Liver (tissue), 8 donors: ENCODE measurements at regions not wholly inside any gene's neighbourhood (a gene's known extent, or its start where the extent isn't known, plus 50 kb on each side); places are given as distances from the start of the nearest gene placed in this dataset.

Source experiments
- DNase-seq: peaks from one replicate; pipeline ENCODE4 v3.0.0-alpha.2; 2017; ENCODE audit warnings: low spot score
- H3K27ac ChIP-seq, 2 donors: one replicate each; pipeline ENCODE4 v1.7.0; 2013; ENCODE audit warnings: inconsistent platforms in 2 of 2, low read length in 2 of 2, control low read depth in 1 of 2, low read depth in 1 of 2, mild to moderate bottlenecking in 1 of 2
- H3K27me3 ChIP-seq, 4 donors: one replicate each; pipeline versions ENCODE4 v1.6.1 to v1.7.0; 2013; ENCODE audit warnings: low read length in 3 of 4, inconsistent platforms in 1 of 4, mild to moderate bottlenecking in 1 of 4, moderate library complexity in 1 of 4; ENCODE audit not compliant: control insufficient read depth in 4 of 4, insufficient read depth in 4 of 4
- H3K36me3 ChIP-seq, 4 donors: one replicate each; pipeline versions ENCODE4 v1.6.1 to v1.7.0; 2013; ENCODE audit warnings: low read length in 3 of 4, mild to moderate bottlenecking in 3 of 4, low read depth in 1 of 4, moderate library complexity in 1 of 4; ENCODE audit not compliant: control insufficient read depth in 4 of 4, insufficient read depth in 3 of 4
- H3K4me1 ChIP-seq, 4 donors: one replicate each; pipeline versions ENCODE4 v1.6.1 to v1.7.0; 2013; ENCODE audit warnings: low read length in 3 of 4, mild to moderate bottlenecking in 3 of 4, moderate library complexity in 1 of 4; ENCODE audit not compliant: control insufficient read depth in 4 of 4, insufficient read depth in 4 of 4
- H3K4me3 ChIP-seq, 3 donors: one replicate each; pipeline versions ENCODE4 v1.6.1 to v1.7.0; 2013; ENCODE audit warnings: low read length in 3 of 3, control low read depth in 1 of 3, low read depth in 1 of 3, mild to moderate bottlenecking in 1 of 3
- H3K9ac ChIP-seq, 2 donors: one replicate each; pipeline ENCODE4 v1.7.0; 2013; ENCODE audit warnings: low read length in 2 of 2, mild to moderate bottlenecking in 2 of 2, moderate library complexity in 2 of 2, control low read depth in 1 of 2, low read depth in 1 of 2
- H3K9me3 ChIP-seq, 4 donors: one replicate each; pipeline versions ENCODE4 v1.6.1 to v1.7.0; 2013; ENCODE audit warnings: low read length in 3 of 4; ENCODE audit not compliant: control insufficient read depth in 4 of 4
- ATF3 ChIP-seq: IDR thresholded peaks from 2 replicates; pipeline ENCODE4 v1.6.1; 2016; ENCODE audit warnings: antibody characterized with exemption
- CTCF ChIP-seq: fragments of 150-350 bp; IDR thresholded peaks from 2 replicates; pipeline ENCODE4 v1.5.1; 2017; ENCODE audit warnings: improper control_type of control experiment, low read depth, low read length; ENCODE audit not compliant: missing input control
- FOXA1 ChIP-seq: IDR thresholded peaks from 2 replicates; pipeline ENCODE4 v1.6.1; 2016; ENCODE audit warnings: antibody characterized with exemption
- HNF4G ChIP-seq: IDR thresholded peaks from 2 replicates; pipeline ENCODE4 v1.6.1; 2016; ENCODE audit warnings: antibody characterized with exemption
- MAX ChIP-seq: IDR thresholded peaks from 2 replicates; pipeline ENCODE4 v1.6.1; 2016; ENCODE audit warnings: antibody characterized with exemption
- RAD21 ChIP-seq, 2 donors: IDR thresholded peaks; 2 replicates each; pipeline ENCODE4 v1.6.1; 2016; ENCODE audit warnings: antibody characterized with exemption in 2 of 2, mild to moderate bottlenecking in 2 of 2
- REST ChIP-seq: IDR thresholded peaks from 2 replicates; pipeline ENCODE4 v1.6.1; 2016; ENCODE audit warnings: antibody characterized with exemption, mild to moderate bottlenecking
- RXRA ChIP-seq, 2 donors: IDR thresholded peaks; 2 replicates each; pipeline ENCODE4 v1.6.1; 2017 to 2018; ENCODE audit warnings: antibody characterized with exemption in 2 of 2, mild to moderate bottlenecking in 1 of 2
- TAF1 ChIP-seq: conservative IDR thresholded peaks from 2 replicates; pipeline ENCODE4 v1.6.1; 2016; ENCODE audit warnings: antibody characterized with exemption, mild to moderate bottlenecking
- YY1 ChIP-seq: IDR thresholded peaks from 2 replicates; pipeline ENCODE4 v1.6.1; 2016; ENCODE audit warnings: antibody characterized with exemption, mild to moderate bottlenecking
- WGBS: extraction: QIAGEN DNeasy Blood & Tissue Kit; methylation state at CpG from one replicate; pipeline ENCODE4 v1.1.7; 2013; 5-methylcytosine and 5-hydroxymethylcytosine counted together
- donor health status: healthy.
- donor health status: healthy.
- donor health status: healthy.
- donor health status: healthy.
- donor health status: healthy.

- DNase-seq, result no peak
- no peak overlapping the region for H3K9ac ChIP-seq
- no peak for TF ChIP-seq ATF3
- TF ChIP-seq FOXA1, result no peak
- TF ChIP-seq CTCF, result no peak
- no peak for TF ChIP-seq RXRA (IDR thresholded peaks at IDR 0.05)
- no peak for TF ChIP-seq RAD21 (IDR thresholded peaks at IDR 0.05)
- no peak for TF ChIP-seq REST
- no peak for TF ChIP-seq MAX
- no peaks in the 10 kb centered on the region for H3K27me3 ChIP-seq
- 80% methylated on average over 2 of the region's 2 CpGs for WGBS
- H3K4me3 ChIP-seq, result no peak overlapping the region
- H3K27ac ChIP-seq, result no peak overlapping the region
- no peaks in the 10 kb centered on the region for H3K4me1 ChIP-seq
- no peaks in the 10 kb centered on the region for H3K36me3 ChIP-seq
- H3K9me3 ChIP-seq, result no peaks in the 10 kb centered on the region
Observed at GRCh38 chr15:94052711-94053110, 178.7 kb upstream of the MCTP2 start.

- no peaks in the 10 kb centered on the region for H3K36me3 ChIP-seq
- H3K27me3 ChIP-seq, result no peaks in the 10 kb centered on the region
- TF ChIP-seq TAF1, result no peak
- no peak for TF ChIP-seq MAX
- TF ChIP-seq HNF4G, result no peak
- TF ChIP-seq YY1, result no peak
- TF ChIP-seq ATF3, result no peak
- no peak overlapping the region for H3K9ac ChIP-seq
- H3K9me3 ChIP-seq, result no peaks in the 10 kb centered on the region
- no peak overlapping the region for H3K4me3 ChIP-seq
- no peak overlapping the region for H3K27ac ChIP-seq
- no peak for DNase-seq
- 78% methylated on average over 2 of the region's 2 CpGs for WGBS
- H3K4me1 ChIP-seq, result no peaks in the 10 kb centered on the region
Observed at GRCh38 chr15:94047566-94047965, 183.8 kb upstream of the MCTP2 start.
